Stomach (tissue), 4 donors: ENCODE measurements at regions not wholly inside any gene's neighbourhood (a gene's known extent, or its start where the extent isn't known, plus 50 kb on each side); places are given as distances from the start of the nearest gene placed in this dataset.

ENCODE experiments used
- EP300 ChIP-seq: sonication (generic); formaldehyde crosslinking; IDR thresholded peaks from one replicate; pipeline ENCODE4 v1.6.1; 2017; ENCODE audit warnings: antibody characterized with exemption
- POLR2A ChIP-seq, 4 donors: fragments of 450-650 bp; IDR thresholded peaks; one replicate each; pipeline ENCODE4 v1.6.1; 2016; ENCODE audit warnings: antibody characterized with exemption in 4 of 4, control low read depth in 2 of 4, mild to moderate bottlenecking in 1 of 4, moderate library complexity in 1 of 4
- POLR2AphosphoS5 ChIP-seq, 3 donors: sonication (generic); formaldehyde crosslinking; IDR thresholded peaks; one replicate each; pipeline ENCODE4 v1.6.1; 2016; ENCODE audit warnings: antibody characterized with exemption in 3 of 3
- TF ChIP-seq, protein P1 (sequence below), 7 experiments: fragments of 450-650 bp in 4 of 7; fragments of 200-600 bp in 3 of 7; sonication (generic) in 3 of 7; IDR thresholded peaks; one replicate each; pipeline ENCODE4 v1.5.1; 2016 to 2019; ENCODE audit warnings: antibody characterized with exemption in 7 of 7, control low read depth in 2 of 7, mild to moderate bottlenecking in 1 of 7

DNA sequence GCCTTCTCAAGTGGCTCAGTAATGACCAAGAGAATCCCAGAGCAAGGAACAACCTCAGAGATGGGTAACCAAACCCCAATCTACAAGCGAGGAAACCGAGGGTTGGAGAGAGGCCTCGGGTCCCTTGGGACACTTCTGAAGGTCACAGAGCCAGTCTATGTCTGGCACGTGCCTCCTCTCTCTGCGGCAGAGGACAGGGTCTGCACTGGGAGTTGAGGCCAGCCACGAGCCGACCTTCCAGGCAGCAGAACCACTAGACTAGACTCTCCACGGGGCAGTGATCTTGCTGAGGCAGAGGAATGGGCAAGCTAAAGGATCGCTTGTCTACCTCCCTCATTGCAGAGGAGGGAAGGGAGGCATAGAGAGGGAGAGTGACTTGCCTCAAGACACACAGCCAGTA, 100.6 kb upstream of the SMAD3 start:
- TF ChIP-seq, protein P1, sequence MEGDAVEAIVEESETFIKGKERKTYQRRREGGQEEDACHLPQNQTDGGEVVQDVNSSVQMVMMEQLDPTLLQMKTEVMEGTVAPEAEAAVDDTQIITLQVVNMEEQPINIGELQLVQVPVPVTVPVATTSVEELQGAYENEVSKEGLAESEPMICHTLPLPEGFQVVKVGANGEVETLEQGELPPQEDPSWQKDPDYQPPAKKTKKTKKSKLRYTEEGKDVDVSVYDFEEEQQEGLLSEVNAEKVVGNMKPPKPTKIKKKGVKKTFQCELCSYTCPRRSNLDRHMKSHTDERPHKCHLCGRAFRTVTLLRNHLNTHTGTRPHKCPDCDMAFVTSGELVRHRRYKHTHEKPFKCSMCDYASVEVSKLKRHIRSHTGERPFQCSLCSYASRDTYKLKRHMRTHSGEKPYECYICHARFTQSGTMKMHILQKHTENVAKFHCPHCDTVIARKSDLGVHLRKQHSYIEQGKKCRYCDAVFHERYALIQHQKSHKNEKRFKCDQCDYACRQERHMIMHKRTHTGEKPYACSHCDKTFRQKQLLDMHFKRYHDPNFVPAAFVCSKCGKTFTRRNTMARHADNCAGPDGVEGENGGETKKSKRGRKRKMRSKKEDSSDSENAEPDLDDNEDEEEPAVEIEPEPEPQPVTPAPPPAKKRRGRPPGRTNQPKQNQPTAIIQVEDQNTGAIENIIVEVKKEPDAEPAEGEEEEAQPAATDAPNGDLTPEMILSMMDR (IDR thresholded peaks at IDR 0.05) = no peak
- TF ChIP-seq POLR2A (IDR thresholded peaks at IDR 0.05) (no peak), POLR2AphosphoS5 (IDR thresholded peaks at IDR 0.05) (no peak), EP300 (no peak)
